Lower leg skin (tissue), 4 donors: ENCODE measurements at regions not wholly inside any gene's neighbourhood (a gene's known extent, or its start where the extent isn't known, plus 50 kb on each side); places are given as distances from the start of the nearest gene placed in this dataset.

Source experiments
- DNase-seq, 2 donors: peaks; one replicate each; pipeline ENCODE4 v3.0.0-alpha.2; 2019; ENCODE audit warnings: low spot score in 2 of 2
- H3K4me3 ChIP-seq: fragments of 200-600 bp; sonication (generic); 2 replicates; pipeline ENCODE4 v1.5.1; 2017; ENCODE audit warnings: mild to moderate bottlenecking, low read depth; ENCODE audit not compliant: poor library complexity, severe bottlenecking
- CTCF ChIP-seq, 3 donors: fragments of 450-650 bp; IDR thresholded peaks; one replicate each; pipeline ENCODE4 v1.5.1; 2016; ENCODE audit warnings: antibody characterized with exemption in 3 of 3, mild to moderate bottlenecking in 3 of 3, moderate library complexity in 2 of 3
- POLR2A ChIP-seq, 2 donors: fragments of 450-650 bp; IDR thresholded peaks; one replicate each; pipeline ENCODE4 v1.6.1; 2016 to 2017; ENCODE audit warnings: antibody characterized with exemption in 2 of 2, mild to moderate bottlenecking in 1 of 2, moderate library complexity in 1 of 2
- WGBS, 2 donors: methylation state at CpG; one replicate each; pipeline ENCODE4 v1.1.5; 2018; 5-methylcytosine and 5-hydroxymethylcytosine counted together
- intact Hi-C: fragments of 100-400 bp; cut with DNase I; formaldehyde crosslinking; loops from one replicate; pipeline ENCODE4 v1.15.0; 2023; ENCODE audit warnings: low total_unique reads

GRCh38 chr6:21299216-21299615 is 294.3 kb upstream of the SOX4 start:
- intact Hi-C loops: no loop called here
- no peak for TF ChIP-seq POLR2A (IDR thresholded peaks at IDR 0.05)
- TF ChIP-seq CTCF (IDR thresholded peaks at IDR 0.05): no peak
- no peak overlapping the region for H3K4me3 ChIP-seq
- WGBS, 2 donors: 51 to 62% methylated on average over 2 of the region's 2 CpGs
- no peak for DNase-seq

- no peak for TF ChIP-seq POLR2A (IDR thresholded peaks at IDR 0.05)
- no peak for TF ChIP-seq CTCF (IDR thresholded peaks at IDR 0.05)
- H3K4me3 ChIP-seq: no peak overlapping the region
- no peak for DNase-seq
- 81 to 97% methylated on average over 3 of the region's 3 CpGs for WGBS, 2 donors
- intact Hi-C loops: no loop called here
Observed at GRCh38 chr6:21300439-21300838, 293.1 kb upstream of the SOX4 start.

DNA sequence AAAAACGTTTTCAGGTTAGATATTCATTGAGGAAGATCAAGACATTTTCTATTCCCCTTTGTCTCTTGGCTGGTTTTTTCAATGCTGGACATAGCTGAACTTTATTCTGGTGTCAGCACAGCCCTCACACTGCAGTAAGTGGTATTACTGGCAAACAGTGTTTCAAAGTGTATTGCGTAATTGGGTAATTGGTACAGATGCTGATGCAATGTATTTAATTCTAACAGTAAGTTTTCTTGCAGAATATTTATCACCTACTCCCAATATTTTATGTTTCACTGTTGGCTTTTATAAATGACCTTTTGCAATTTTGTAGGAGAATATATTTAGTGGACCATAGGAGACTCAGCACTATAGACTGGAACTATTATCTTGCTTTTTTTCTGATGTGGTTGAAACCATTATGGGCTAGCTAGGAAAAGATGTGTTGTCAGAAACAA is 287.6 kb upstream of the SOX4 start:
- no peak overlapping the region for H3K4me3 ChIP-seq
- WGBS, 2 donors: 77 to 82% methylated on average over 2 of the region's 2 CpGs
- no peak for DNase-seq
- no peak for TF ChIP-seq CTCF (IDR thresholded peaks at IDR 0.05)
- intact Hi-C loops: no loop called here

DNA sequence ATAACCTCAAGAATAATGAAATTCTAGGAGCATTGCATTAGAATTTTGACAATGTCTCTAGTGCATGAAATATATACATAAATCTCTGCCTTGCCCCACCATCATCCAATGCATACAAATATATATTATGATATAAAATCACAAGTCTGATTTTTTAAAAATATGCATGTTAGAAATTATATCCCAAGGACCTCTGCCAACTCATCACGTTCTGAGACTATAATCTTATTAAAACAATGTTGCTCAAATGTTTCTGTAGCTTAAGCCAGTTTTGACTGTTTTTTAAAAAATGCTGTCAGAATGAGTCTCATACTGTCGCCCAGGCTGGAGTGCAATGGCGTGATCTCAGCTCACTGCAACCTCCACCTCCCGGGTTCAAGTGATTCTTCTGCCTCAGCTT is 287.0 kb upstream of the SOX4 start:
- no peak for DNase-seq
- intact Hi-C loops: no loop called here
- WGBS, 2 donors: 66 to 77% methylated on average over 4 of the region's 4 CpGs
- TF ChIP-seq POLR2A (IDR thresholded peaks at IDR 0.05) (no peak), CTCF (IDR thresholded peaks at IDR 0.05) (no peak)
- no peak overlapping the region for H3K4me3 ChIP-seq

GRCh38 chr6:21309807-21310221 is 283.7 kb upstream of the SOX4 start:
- no peak overlapping the region for H3K4me3 ChIP-seq
- TF ChIP-seq CTCF (IDR thresholded peaks at IDR 0.05) (no peak), POLR2A (IDR thresholded peaks at IDR 0.05) (no peak)
- DNase-seq: no peak
- intact Hi-C loops: no loop called here
- WGBS, 2 donors: 60 to 74% methylated on average over 11 of the region's 11 CpGs

GRCh38 chr6:21310568-21311140 is 282.9 kb upstream of the SOX4 start:
- 86 to 93% methylated on average over 13 of the region's 13 CpGs for WGBS, 2 donors
- intact Hi-C loops: no loop called here
- TF ChIP-seq POLR2A (IDR thresholded peaks at IDR 0.05): no peak
- TF ChIP-seq CTCF (IDR thresholded peaks at IDR 0.05): no peak
- DNase-seq: no peak
- no peak overlapping the region for H3K4me3 ChIP-seq
